Spleen (tissue), 7 donors: ENCODE measurements at regions not wholly inside any gene's neighbourhood (a gene's known extent, or its start where the extent isn't known, plus 50 kb on each side); places are given as distances from the start of the nearest gene placed in this dataset.

Experiments used
- CTCF ChIP-seq, 11 experiments: fragments of 200-600 bp in 7 of 11; fragments of 450-650 bp in 4 of 11; sonication (generic) in 4 of 11; IDR thresholded peaks in 8 of 11; conservative IDR thresholded peaks in 3 of 11; 1 replicate in 7 of 11; 2 replicates in 4 of 11; pipeline versions ENCODE4 v1.4.0 to v1.8.0; 2016 to 2021; ENCODE audit warnings: antibody characterized with exemption in 11 of 11, inconsistent platforms in 4 of 11, mild to moderate bottlenecking in 1 of 11
- POLR2A ChIP-seq, 3 donors: fragments of 450-650 bp; IDR thresholded peaks; one replicate each; pipeline ENCODE4 v1.5.1; 2017; ENCODE audit warnings: antibody characterized with exemption in 3 of 3, mild to moderate bottlenecking in 1 of 3
- POLR2AphosphoS5 ChIP-seq, 3 donors: sonication (generic); formaldehyde crosslinking; IDR thresholded peaks; one replicate each; pipeline ENCODE4 v1.5.1; 2017; ENCODE audit warnings: antibody characterized with exemption in 3 of 3
- donor health status: DM: no; HTN: no; CAD: no; lungs with moderate emphysema.
- donor health status: DM: no; HTN: no; CAD: no.
- donor health status: DM: no; HTN: no; CAD: no.

GRCh38 chr10:6313111-6313895, 110.6 kb downstream of the PFKFB3 start:
- TF ChIP-seq CTCF (IDR thresholded peaks at IDR 0.05 in 8 of 11, conservative IDR thresholded peaks at IDR 0.05 in 3 of 11) (no peak), POLR2A (IDR thresholded peaks at IDR 0.05) (no peak), POLR2AphosphoS5 (IDR thresholded peaks at IDR 0.05) (no peak)
